HepG2 (cell line): ENCODE measurements at regions not wholly inside any gene's neighbourhood (a gene's known extent, or its start where the extent isn't known, plus 50 kb on each side); places are given as distances from the start of the nearest gene placed in this dataset.

ENCODE experiments used
- ATAC-seq: fragments of 200-7000 bp; cut with Tn5 transposase; 3 replicates; pipeline ENCODE4 v1.9.1; 2020; ENCODE audit warnings: mild to moderate bottlenecking, moderate library complexity
- BruUV-seq: library from RNA; stranded (reverse); fragments of 400-500 nt; replicated peaks from 2 replicates; lab custom pipeline; 2021; lab: Mats Ljungman, UMichigan
- CTCF ChIA-PET: fragments of 300-600 bp; formaldehyde crosslinking; extraction: SDS; loops from one replicate; lab custom pipeline; 2021; ENCODE audit warnings: low total read pairs, inconsistent platforms, low intra/inter-chr PET ratio; lab: Yijun Ruan, JAX
- POLR2A ChIA-PET: fragments of 350-600 bp; sonication (Branson Sonifier 250); formaldehyde crosslinking; loops from one replicate; lab custom pipeline; 2020; ENCODE audit warnings: antibody characterized with exemption, inconsistent platforms; lab: Yijun Ruan, JAX
- DNase-seq: peaks from one replicate; pipeline ENCODE4 v3.0.0-alpha.2; 2015; ENCODE audit warnings: low spot score
- FAIRE-seq: peaks from 3 replicates; lab custom pipeline; 2011; peaks lifted over from hg19 to GRCh38; lab: Jason Lieb, UNC
- H2AFZ ChIP-seq: one replicate; pipeline ENCODE4 v1.6.1; 2011; ENCODE audit warnings: low read length, inconsistent platforms
- H3K27ac ChIP-seq: fragments of 300-600 bp; 3 replicates; pipeline ENCODE4 v1.8.0; 2011; ENCODE audit warnings: mixed run types, mild to moderate bottlenecking, mixed read lengths, low read length, inconsistent platforms; ENCODE audit not compliant: insufficient read depth; ENCODE audit errors: extremely low read length
- H3K27me3 ChIP-seq, 2 experiments: fragments of 200-600 bp in 1 of 2; 2 replicates in 1 of 2; 3 replicates in 1 of 2; pipeline versions ENCODE4 v1.6.0 to v1.8.0; 2011; ENCODE audit warnings: low read length in 2 of 2, mild to moderate bottlenecking in 2 of 2, moderate library complexity in 2 of 2, inconsistent platforms in 1 of 2; ENCODE audit not compliant: insufficient read depth in 2 of 2, control insufficient read depth in 1 of 2
- H3K36me3 ChIP-seq, 2 experiments: fragments of 200-600 bp in 1 of 2; replicated peaks in 1 of 2; 2 replicates in 1 of 2; 3 replicates in 1 of 2; pipeline versions ENCODE4 v1.5.1 to v1.8.0; 2011; ENCODE audit warnings: low read length in 2 of 2, inconsistent platforms in 1 of 2; ENCODE audit not compliant: insufficient read depth in 2 of 2, control insufficient read depth in 1 of 2
- H3K4me1 ChIP-seq: 2 replicates; pipeline ENCODE4 v1.5.1; 2012; ENCODE audit warnings: low read length, inconsistent platforms; ENCODE audit not compliant: insufficient read depth
- H3K4me2 ChIP-seq: 2 replicates; pipeline ENCODE4 v1.6.0; 2011; ENCODE audit warnings: low read depth, low read length, inconsistent platforms
- H3K4me3 ChIP-seq, 3 experiments: fragments of 200-600 bp in 1 of 3; sonication (generic), shearing (Covaris generic) in 1 of 3; replicated peaks in 1 of 3; 2 replicates each; pipeline ENCODE4 v1.5.1; 2011 to 2016; ENCODE audit warnings: low read length in 3 of 3, inconsistent platforms in 2 of 3, low read depth in 2 of 3, mild to moderate bottlenecking in 2 of 3, control low read depth in 1 of 3, mixed read lengths in 1 of 3; ENCODE audit not compliant: insufficient read depth in 1 of 3
- H3K79me2 ChIP-seq: one replicate; pipeline ENCODE4 v1.6.1; 2011; ENCODE audit warnings: low read length, inconsistent platforms; ENCODE audit not compliant: insufficient read depth
- H3K9ac ChIP-seq: 2 replicates; pipeline ENCODE4 v1.6.0; 2011; ENCODE audit warnings: mild to moderate bottlenecking, low read depth, low read length, inconsistent platforms; ENCODE audit not compliant: insufficient read depth
- H3K9me3 ChIP-seq: 2 replicates; pipeline ENCODE4 v1.5.1; 2012; ENCODE audit warnings: mild to moderate bottlenecking, low read length
- H4K20me1 ChIP-seq: 2 replicates; pipeline ENCODE4 v1.6.0; 2011; ENCODE audit warnings: inconsistent platforms, mild to moderate bottlenecking, low read length, moderate library complexity; ENCODE audit not compliant: insufficient read depth
- NKX3-1 ChIP-seq: sonication (generic); formaldehyde crosslinking; IDR thresholded peaks from 2 replicates; pipeline ENCODE4 v1.5.0; 2020; ENCODE audit warnings: missing genetic modification reagents
- POLR2G ChIP-seq: fragments of 200-400 bp; formaldehyde crosslinking; IDR thresholded peaks from 2 replicates; pipeline ENCODE4 v1.6.1; 2018; ENCODE audit warnings: mild to moderate bottlenecking, low read depth, low read length, moderate library complexity
- REXO4 ChIP-seq: sonication (generic); formaldehyde crosslinking; IDR thresholded peaks from 2 replicates; pipeline ENCODE4 v1.8.0; 2022; ENCODE audit warnings: missing genetic modification reagents, mild to moderate bottlenecking, borderline replicate concordance
- TRIM22 ChIP-seq: fragments of 450-650 bp; IDR thresholded peaks from 2 replicates; pipeline ENCODE4 v1.6.1; 2017
- ZBTB2 ChIP-seq: sonication (generic); formaldehyde crosslinking; IDR thresholded peaks from 2 replicates; pipeline ENCODE4 v1.8.0; 2022; ENCODE audit warnings: low read depth, missing genetic modification reagents
- WGBS: methylation state at CpG from one replicate; pipeline ENCODE4 v1.1.6; 2017; ENCODE audit warnings: low lambda C conversion rate; 5-methylcytosine and 5-hydroxymethylcytosine counted together
- in situ Hi-C: cut with HindIII; loops from 2 replicates; pipeline ENCODE4 v1.10.0; 2017; ENCODE audit warnings: low pct_unique_long_range_greater_than_20kb; ENCODE audit not compliant: extremely low pct_ligation_motif_present
- intact Hi-C: fragments of 100-400 bp; cut with micrococcal nuclease; formaldehyde crosslinking; loops from one replicate; pipeline ENCODE4 v1.10.0; 2022; ENCODE audit not compliant: unreplicated experiment

GRCh38 chr1:39147099-39148025 lies 57.1 kb upstream of the MACF1 start (continued):
- no peak for TF ChIP-seq NKX3-1 (CRISPR knock-in tag)

- H3K27me3 ChIP-seq: no peaks in the 10 kb centered on the region; a peak in 1 of 5 replicates
- intact Hi-C loops (no loop called here), in situ Hi-C loops (no loop called here)
- WGBS: 81% methylated on average over 4 of the region's 4 CpGs
- H3K79me2 ChIP-seq: no peaks in the 10 kb centered on the region
- TF ChIP-seq ZBTB2 (CRISPR knock-in tag) (no peak), REXO4 (CRISPR knock-in tag) (no peak), TRIM22 (no peak), POLR2G (no peak)
- H3K4me3 ChIP-seq: no peak overlapping the region
- H3K4me2 ChIP-seq: no peak overlapping the region
- H3K27ac ChIP-seq: no peak overlapping the region
- DNase-seq (no peak), ATAC-seq (no peak), FAIRE-seq (no peak)
- CTCF ChIA-PET: no interaction called here
- no TSS peak for BruUV-seq
- no peaks in the 10 kb centered on the region for H3K9me3 ChIP-seq
- no peak overlapping the region for H3K9ac ChIP-seq
- no peak overlapping the region for H2AFZ ChIP-seq
- POLR2A ChIA-PET: no interaction called here
- H4K20me1 ChIP-seq: no peaks in the 10 kb centered on the region
- H3K36me3 ChIP-seq: no peaks in the 10 kb centered on the region
- H3K4me1 ChIP-seq: peaks cover 18% of the 10 kb centered on the region
Observed at GRCh38 chr1:39148942-39149341, 55.6 kb upstream of the MACF1 start.
